ENCODE measurements at regions not wholly inside any gene's neighbourhood (a gene's known extent, or its start where the extent isn't known, plus 50 kb on each side); places are given as distances from the start of the nearest gene placed in this dataset.

DNA sequence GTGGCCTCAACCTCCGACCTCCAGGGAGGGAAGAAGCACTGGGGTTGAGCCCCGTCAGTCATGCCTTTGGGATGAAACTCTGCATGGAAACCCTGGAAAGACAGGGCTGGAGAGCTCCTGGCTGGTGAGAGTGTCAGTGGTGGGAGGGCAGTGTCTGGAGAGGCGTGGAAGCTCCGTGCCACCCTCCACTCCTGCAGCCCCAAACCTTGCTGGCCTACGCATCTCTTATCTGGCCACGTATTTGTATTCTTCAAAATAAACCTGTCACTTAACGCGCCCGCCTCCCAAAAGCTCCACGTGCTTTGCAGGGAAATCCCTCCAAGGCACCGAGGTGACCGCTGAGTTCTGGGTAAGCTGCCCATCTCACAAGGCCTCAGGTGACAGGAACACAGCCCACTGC lies 84.3 kb downstream of the TEX29 start:
- Histone ChIP-seq H4K20me1 (ENCODE audit: control insufficient read depth, extremely low read depth, insufficient read depth, low read length) (no peaks in the 10 kb centered on the region), H3K4me3 (replicated peaks in 1 of 4; ENCODE audit: control extremely low read depth in 1 of 4, insufficient read depth in 1 of 4, low read depth in 3 of 4, low read length in 4 of 4) (no peak overlapping the region), H3K27ac (ENCODE audit: insufficient read depth, low read length) (no peak overlapping the region), H3K27me3 (ENCODE audit: control insufficient read depth, insufficient read depth, low read length) (no peaks in the 10 kb centered on the region), H3K79me2 (ENCODE audit: control insufficient read depth, insufficient read depth, low read length) (no peaks in the 10 kb centered on the region), H3K36me3 (ENCODE audit: control insufficient read depth, insufficient read depth, low read length) (no peaks in the 10 kb centered on the region), H3K4me1 (ENCODE audit: control insufficient read depth, extremely low read depth, insufficient read depth, low read length) (no peaks in the 10 kb centered on the region), H2AFZ (ENCODE audit: low read length) (no peak overlapping the region), H3K9ac (ENCODE audit: insufficient read depth, low read length) (no peak overlapping the region), H3K4me2 (ENCODE audit: extremely low read depth, insufficient read depth, low read length) (no peak overlapping the region), H3K9me3 (ENCODE audit: control insufficient read depth, insufficient read depth, low read depth, low read length) (no peaks in the 10 kb centered on the region)
- TF ChIP-seq, protein P1, sequence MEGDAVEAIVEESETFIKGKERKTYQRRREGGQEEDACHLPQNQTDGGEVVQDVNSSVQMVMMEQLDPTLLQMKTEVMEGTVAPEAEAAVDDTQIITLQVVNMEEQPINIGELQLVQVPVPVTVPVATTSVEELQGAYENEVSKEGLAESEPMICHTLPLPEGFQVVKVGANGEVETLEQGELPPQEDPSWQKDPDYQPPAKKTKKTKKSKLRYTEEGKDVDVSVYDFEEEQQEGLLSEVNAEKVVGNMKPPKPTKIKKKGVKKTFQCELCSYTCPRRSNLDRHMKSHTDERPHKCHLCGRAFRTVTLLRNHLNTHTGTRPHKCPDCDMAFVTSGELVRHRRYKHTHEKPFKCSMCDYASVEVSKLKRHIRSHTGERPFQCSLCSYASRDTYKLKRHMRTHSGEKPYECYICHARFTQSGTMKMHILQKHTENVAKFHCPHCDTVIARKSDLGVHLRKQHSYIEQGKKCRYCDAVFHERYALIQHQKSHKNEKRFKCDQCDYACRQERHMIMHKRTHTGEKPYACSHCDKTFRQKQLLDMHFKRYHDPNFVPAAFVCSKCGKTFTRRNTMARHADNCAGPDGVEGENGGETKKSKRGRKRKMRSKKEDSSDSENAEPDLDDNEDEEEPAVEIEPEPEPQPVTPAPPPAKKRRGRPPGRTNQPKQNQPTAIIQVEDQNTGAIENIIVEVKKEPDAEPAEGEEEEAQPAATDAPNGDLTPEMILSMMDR (conservative IDR thresholded peaks at IDR 0.05 in 1 of 2, IDR thresholded peaks at IDR 0.05 in 1 of 2; ENCODE audit: low read depth in 1 of 2, low read length in 2 of 2), result no peak
- TF ChIP-seq EZH2 (IDR thresholded peaks at IDR 0.05; ENCODE audit: low read length, missing control alignments), result no peak
- no peak for DNase-seq (ENCODE audit: low read depth in 2 of 2)

DNA sequence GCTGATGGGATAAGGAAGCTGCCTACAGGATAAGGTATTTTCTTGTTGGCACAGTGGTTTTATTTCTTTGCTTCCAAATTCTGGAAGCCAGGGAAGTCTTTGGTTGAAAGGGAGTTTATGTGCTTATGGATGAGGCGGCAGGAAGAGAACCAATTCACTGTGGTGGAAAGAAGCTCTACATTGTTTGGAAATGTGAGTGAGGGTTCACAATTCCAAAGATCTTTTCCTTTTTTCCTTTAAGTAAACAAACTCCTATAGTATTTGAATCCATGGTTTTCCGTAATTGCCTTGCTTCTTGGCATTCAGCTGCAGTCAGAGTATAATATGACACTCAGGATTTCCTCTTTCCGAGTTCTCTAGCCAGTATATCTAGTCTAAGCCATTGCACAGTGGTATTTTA lies 86.2 kb downstream of the TEX29 start:
- no peak for DNase-seq (ENCODE audit: low read depth in 2 of 2)
- H3K4me1 ChIP-seq (ENCODE audit: control insufficient read depth, extremely low read depth, insufficient read depth, low read length), result no peaks in the 10 kb centered on the region

DNA sequence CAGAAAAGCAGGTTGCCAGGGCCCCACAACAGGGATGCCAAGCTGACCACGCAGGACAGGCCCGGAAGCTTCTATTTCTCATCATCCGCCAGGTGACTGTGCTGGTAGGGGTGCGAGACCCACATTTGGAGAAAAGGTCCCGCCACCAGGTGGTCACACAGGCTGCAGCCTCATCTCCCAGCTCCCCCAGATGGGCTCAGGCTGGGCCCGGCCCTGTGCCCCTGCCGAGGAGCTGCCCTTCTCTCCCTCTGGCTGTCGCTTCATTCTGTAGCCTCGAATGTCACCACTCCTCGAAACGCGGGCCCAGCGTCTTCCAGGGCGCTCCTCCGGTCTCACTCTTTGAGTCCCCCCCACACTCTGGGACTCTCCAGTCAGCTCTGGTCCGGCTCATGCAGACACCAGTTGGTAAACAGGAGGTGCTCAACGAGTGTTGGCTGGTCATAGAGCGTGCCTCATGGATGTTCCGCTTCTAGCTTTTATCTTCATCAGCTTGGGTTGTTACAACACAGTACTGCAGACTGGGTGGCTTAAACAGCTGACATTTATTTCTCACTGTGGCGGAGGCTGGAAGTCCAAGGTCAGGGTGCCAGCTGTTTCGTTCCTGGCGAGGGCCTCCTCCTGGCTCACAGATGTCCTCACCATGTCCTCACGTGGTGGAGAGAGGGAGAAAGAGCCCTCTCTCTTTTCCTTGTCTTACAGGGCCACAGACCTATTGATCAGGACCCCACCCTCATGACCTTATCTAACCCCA lies 87.1 kb downstream of the TEX29 start:
- Histone ChIP-seq H3K4me3 (replicated peaks in 1 of 4; ENCODE audit: control extremely low read depth in 1 of 4, insufficient read depth in 1 of 4, low read depth in 3 of 4, low read length in 4 of 4) (no peak overlapping the region), H4K20me1 (ENCODE audit: control insufficient read depth, extremely low read depth, insufficient read depth, low read length) (no peaks in the 10 kb centered on the region), H3K27ac (ENCODE audit: insufficient read depth, low read length) (no peak overlapping the region), H3K79me2 (ENCODE audit: control insufficient read depth, insufficient read depth, low read length) (no peaks in the 10 kb centered on the region), H3K27me3 (ENCODE audit: control insufficient read depth, insufficient read depth, low read length) (no peaks in the 10 kb centered on the region), H3K9ac (ENCODE audit: insufficient read depth, low read length) (no peak overlapping the region), H2AFZ (ENCODE audit: low read length) (no peak overlapping the region), H3K9me3 (ENCODE audit: control insufficient read depth, insufficient read depth, low read depth, low read length) (no peaks in the 10 kb centered on the region), H3K4me2 (ENCODE audit: extremely low read depth, insufficient read depth, low read length) (no peak overlapping the region), H3K4me1 (ENCODE audit: control insufficient read depth, extremely low read depth, insufficient read depth, low read length) (no peaks in the 10 kb centered on the region), H3K36me3 (ENCODE audit: control insufficient read depth, insufficient read depth, low read length) (no peaks in the 10 kb centered on the region)
- DNase-seq (ENCODE audit: low read depth in 2 of 2), result no peak
- no peak for TF ChIP-seq EZH2 (IDR thresholded peaks at IDR 0.05; ENCODE audit: low read length, missing control alignments)
- TF ChIP-seq, protein P1 (conservative IDR thresholded peaks at IDR 0.05 in 1 of 2, IDR thresholded peaks at IDR 0.05 in 1 of 2; ENCODE audit: low read depth in 1 of 2, low read length in 2 of 2), result no peak

More for the DNA sequence above, 86.2 kb downstream of the TEX29 start:
- no peaks in the 10 kb centered on the region for H3K79me2 ChIP-seq (ENCODE audit: control insufficient read depth, insufficient read depth, low read length)
- no peaks in the 10 kb centered on the region for H3K9me3 ChIP-seq (ENCODE audit: control insufficient read depth, insufficient read depth, low read depth, low read length)
- no peak overlapping the region for H3K9ac ChIP-seq (ENCODE audit: insufficient read depth, low read length)
- H2AFZ ChIP-seq (ENCODE audit: low read length), result no peak overlapping the region
- H3K27ac ChIP-seq (ENCODE audit: insufficient read depth, low read length), result no peak overlapping the region
- H3K4me2 ChIP-seq (ENCODE audit: extremely low read depth, insufficient read depth, low read length), result no peak overlapping the region
- no peak for TF ChIP-seq EZH2 (IDR thresholded peaks at IDR 0.05; ENCODE audit: low read length, missing control alignments)
- TF ChIP-seq, protein P1 (conservative IDR thresholded peaks at IDR 0.05 in 1 of 2, IDR thresholded peaks at IDR 0.05 in 1 of 2; ENCODE audit: low read depth in 1 of 2, low read length in 2 of 2), result no peak
- H3K27me3 ChIP-seq (ENCODE audit: control insufficient read depth, insufficient read depth, low read length), result no peaks in the 10 kb centered on the region
- no peaks in the 10 kb centered on the region for H3K36me3 ChIP-seq (ENCODE audit: control insufficient read depth, insufficient read depth, low read length)
- no peak overlapping the region for H3K4me3 ChIP-seq (replicated peaks in 1 of 4; ENCODE audit: control extremely low read depth in 1 of 4, insufficient read depth in 1 of 4, low read depth in 3 of 4, low read length in 4 of 4)
- no peaks in the 10 kb centered on the region for H4K20me1 ChIP-seq (ENCODE audit: control insufficient read depth, extremely low read depth, insufficient read depth, low read length)
